H1 (cell line): ENCODE measurements at regions not wholly inside any gene's neighbourhood (a gene's known extent, or its start where the extent isn't known, plus 50 kb on each side); places are given as distances from the start of the nearest gene placed in this dataset.

Experiments
- EZH2 ChIP-seq: fragments of 200-600 bp; sonication (generic); IDR thresholded peaks from 2 replicates; pipeline ENCODE4 v1.7.1; 2012; ENCODE audit warnings: low read depth, mild to moderate bottlenecking, moderate library complexity, low read length, inconsistent platforms; ENCODE audit not compliant: severe bottlenecking
- POLR2AphosphoS5 ChIP-seq: IDR thresholded peaks from 2 replicates; pipeline ENCODE4 v1.6.1; 2011; ENCODE audit warnings: low read depth, low read length
- TCF12 ChIP-seq: IDR thresholded peaks from 2 replicates; pipeline ENCODE4 v1.6.1; 2011; ENCODE audit warnings: low read depth, mild to moderate bottlenecking, low read length
- TF ChIP-seq, protein P1 (sequence below): fragments of 300-600 bp; sonication (generic); IDR thresholded peaks from 2 replicates; pipeline ENCODE4 v1.7.1; 2012; ENCODE audit warnings: low read length, moderate library complexity, mild to moderate bottlenecking, inconsistent platforms; ENCODE audit not compliant: insufficient replicate concordance

DNA sequence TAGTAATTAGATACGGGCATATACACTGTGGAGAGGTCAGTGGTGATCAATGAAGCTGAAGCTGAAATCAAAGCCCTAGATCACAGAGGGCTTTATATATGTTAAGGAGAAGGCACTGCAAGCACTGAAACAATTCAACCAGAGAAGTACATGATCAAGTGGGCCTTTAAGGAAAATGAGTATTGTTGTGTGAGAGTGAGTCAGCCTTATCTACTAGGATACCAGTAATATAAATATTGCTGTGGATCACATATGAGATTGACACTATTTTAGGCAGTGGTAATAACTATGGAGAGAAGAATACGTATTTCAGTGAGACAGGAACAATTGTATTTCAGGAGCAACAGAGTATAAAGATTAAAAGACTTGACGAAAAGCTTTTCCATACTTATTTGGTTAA is 1172.2 kb upstream of the GJE1 start (continued):
- TF ChIP-seq, protein P1, sequence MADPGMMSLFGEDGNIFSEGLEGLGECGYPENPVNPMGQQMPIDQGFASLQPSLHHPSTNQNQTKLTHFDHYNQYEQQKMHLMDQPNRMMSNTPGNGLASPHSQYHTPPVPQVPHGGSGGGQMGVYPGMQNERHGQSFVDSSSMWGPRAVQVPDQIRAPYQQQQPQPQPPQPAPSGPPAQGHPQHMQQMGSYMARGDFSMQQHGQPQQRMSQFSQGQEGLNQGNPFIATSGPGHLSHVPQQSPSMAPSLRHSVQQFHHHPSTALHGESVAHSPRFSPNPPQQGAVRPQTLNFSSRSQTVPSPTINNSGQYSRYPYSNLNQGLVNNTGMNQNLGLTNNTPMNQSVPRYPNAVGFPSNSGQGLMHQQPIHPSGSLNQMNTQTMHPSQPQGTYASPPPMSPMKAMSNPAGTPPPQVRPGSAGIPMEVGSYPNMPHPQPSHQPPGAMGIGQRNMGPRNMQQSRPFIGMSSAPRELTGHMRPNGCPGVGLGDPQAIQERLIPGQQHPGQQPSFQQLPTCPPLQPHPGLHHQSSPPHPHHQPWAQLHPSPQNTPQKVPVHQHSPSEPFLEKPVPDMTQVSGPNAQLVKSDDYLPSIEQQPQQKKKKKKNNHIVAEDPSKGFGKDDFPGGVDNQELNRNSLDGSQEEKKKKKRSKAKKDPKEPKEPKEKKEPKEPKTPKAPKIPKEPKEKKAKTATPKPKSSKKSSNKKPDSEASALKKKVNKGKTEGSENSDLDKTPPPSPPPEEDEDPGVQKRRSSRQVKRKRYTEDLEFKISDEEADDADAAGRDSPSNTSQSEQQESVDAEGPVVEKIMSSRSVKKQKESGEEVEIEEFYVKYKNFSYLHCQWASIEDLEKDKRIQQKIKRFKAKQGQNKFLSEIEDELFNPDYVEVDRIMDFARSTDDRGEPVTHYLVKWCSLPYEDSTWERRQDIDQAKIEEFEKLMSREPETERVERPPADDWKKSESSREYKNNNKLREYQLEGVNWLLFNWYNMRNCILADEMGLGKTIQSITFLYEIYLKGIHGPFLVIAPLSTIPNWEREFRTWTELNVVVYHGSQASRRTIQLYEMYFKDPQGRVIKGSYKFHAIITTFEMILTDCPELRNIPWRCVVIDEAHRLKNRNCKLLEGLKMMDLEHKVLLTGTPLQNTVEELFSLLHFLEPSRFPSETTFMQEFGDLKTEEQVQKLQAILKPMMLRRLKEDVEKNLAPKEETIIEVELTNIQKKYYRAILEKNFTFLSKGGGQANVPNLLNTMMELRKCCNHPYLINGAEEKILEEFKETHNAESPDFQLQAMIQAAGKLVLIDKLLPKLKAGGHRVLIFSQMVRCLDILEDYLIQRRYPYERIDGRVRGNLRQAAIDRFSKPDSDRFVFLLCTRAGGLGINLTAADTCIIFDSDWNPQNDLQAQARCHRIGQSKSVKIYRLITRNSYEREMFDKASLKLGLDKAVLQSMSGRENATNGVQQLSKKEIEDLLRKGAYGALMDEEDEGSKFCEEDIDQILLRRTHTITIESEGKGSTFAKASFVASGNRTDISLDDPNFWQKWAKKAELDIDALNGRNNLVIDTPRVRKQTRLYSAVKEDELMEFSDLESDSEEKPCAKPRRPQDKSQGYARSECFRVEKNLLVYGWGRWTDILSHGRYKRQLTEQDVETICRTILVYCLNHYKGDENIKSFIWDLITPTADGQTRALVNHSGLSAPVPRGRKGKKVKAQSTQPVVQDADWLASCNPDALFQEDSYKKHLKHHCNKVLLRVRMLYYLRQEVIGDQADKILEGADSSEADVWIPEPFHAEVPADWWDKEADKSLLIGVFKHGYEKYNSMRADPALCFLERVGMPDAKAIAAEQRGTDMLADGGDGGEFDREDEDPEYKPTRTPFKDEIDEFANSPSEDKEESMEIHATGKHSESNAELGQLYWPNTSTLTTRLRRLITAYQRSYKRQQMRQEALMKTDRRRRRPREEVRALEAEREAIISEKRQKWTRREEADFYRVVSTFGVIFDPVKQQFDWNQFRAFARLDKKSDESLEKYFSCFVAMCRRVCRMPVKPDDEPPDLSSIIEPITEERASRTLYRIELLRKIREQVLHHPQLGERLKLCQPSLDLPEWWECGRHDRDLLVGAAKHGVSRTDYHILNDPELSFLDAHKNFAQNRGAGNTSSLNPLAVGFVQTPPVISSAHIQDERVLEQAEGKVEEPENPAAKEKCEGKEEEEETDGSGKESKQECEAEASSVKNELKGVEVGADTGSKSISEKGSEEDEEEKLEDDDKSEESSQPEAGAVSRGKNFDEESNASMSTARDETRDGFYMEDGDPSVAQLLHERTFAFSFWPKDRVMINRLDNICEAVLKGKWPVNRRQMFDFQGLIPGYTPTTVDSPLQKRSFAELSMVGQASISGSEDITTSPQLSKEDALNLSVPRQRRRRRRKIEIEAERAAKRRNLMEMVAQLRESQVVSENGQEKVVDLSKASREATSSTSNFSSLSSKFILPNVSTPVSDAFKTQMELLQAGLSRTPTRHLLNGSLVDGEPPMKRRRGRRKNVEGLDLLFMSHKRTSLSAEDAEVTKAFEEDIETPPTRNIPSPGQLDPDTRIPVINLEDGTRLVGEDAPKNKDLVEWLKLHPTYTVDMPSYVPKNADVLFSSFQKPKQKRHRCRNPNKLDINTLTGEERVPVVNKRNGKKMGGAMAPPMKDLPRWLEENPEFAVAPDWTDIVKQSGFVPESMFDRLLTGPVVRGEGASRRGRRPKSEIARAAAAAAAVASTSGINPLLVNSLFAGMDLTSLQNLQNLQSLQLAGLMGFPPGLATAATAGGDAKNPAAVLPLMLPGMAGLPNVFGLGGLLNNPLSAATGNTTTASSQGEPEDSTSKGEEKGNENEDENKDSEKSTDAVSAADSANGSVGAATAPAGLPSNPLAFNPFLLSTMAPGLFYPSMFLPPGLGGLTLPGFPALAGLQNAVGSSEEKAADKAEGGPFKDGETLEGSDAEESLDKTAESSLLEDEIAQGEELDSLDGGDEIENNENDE: no peak
- TF ChIP-seq POLR2AphosphoS5 (no peak), EZH2 (no peak), TCF12 (no peak)
